H1 (cell line): ENCODE measurements at regions not wholly inside any gene's neighbourhood (a gene's known extent, or its start where the extent isn't known, plus 50 kb on each side); places are given as distances from the start of the nearest gene placed in this dataset.
A peak's percentile ranks its signal among the peaks of the same experiment; 100 is the strongest.

Experiments
- CTCF ChIA-PET: fragments of 300-600 bp; sonication (Branson Sonifier 250); formaldehyde crosslinking; loops from one replicate; lab custom pipeline; 2021; ENCODE audit not compliant: partially characterized antibody; lab: Charles Lee
- POLR2A ChIA-PET: fragments of 300-600 bp; sonication (Branson Sonifier 250); formaldehyde crosslinking; loops from one replicate; lab custom pipeline; 2021; ENCODE audit warnings: inconsistent platforms; ENCODE audit not compliant: partially characterized antibody; lab: Charles Lee
- DNase-seq, 2 experiments: peaks; one replicate each; pipeline versions ENCODE4 v3.0.0 to v3.0.0-alpha.2; 2010 to 2022; ENCODE audit warnings: low spot score in 2 of 2, low read depth in 1 of 2, mixed read lengths in 1 of 2
- FAIRE-seq: peaks from 2 replicates; lab custom pipeline; 2011; peaks lifted over from hg19 to GRCh38; lab: Jason Lieb, UNC
- H2AFZ ChIP-seq: 2 replicates; pipeline ENCODE4 v1.8.1; 2012; ENCODE audit warnings: low read length, inconsistent platforms
- H2AK5ac ChIP-seq: 2 replicates; pipeline ENCODE4 v1.6.1; 2013; ENCODE audit warnings: low read depth, low read length
- H2BK120ac ChIP-seq: replicated peaks from 2 replicates; pipeline ENCODE3; 2013; ENCODE audit warnings: low read depth, low read length, inconsistent platforms
- H2BK12ac ChIP-seq: 2 replicates; pipeline ENCODE4 v1.6.1; 2013; ENCODE audit warnings: low read depth, low read length
- H2BK15ac ChIP-seq: 2 replicates; pipeline ENCODE4 v1.6.1; 2013; ENCODE audit warnings: low read length
- H2BK20ac ChIP-seq: 2 replicates; pipeline ENCODE4 v1.6.1; 2013; ENCODE audit warnings: low read length
- H2BK5ac ChIP-seq: 2 replicates; pipeline ENCODE4 v1.6.1; 2013; ENCODE audit warnings: low read depth, low read length
- H3K14ac ChIP-seq: 2 replicates; pipeline ENCODE4 v1.6.1; 2013; ENCODE audit warnings: inconsistent platforms; ENCODE audit not compliant: insufficient read length
- H3K18ac ChIP-seq: 2 replicates; pipeline ENCODE4 v1.6.1; 2013; ENCODE audit warnings: low read length; ENCODE audit errors: extremely low read depth
- H3K23ac ChIP-seq: 2 replicates; pipeline ENCODE4 v1.6.1; 2013; ENCODE audit warnings: inconsistent platforms; ENCODE audit not compliant: insufficient read length
- H3K23me2 ChIP-seq: 2 replicates; pipeline ENCODE4 v1.6.1; 2013; ENCODE audit warnings: low read depth, low read length
- H3K27ac ChIP-seq: 2 replicates; pipeline ENCODE4 v1.6.1; 2011; ENCODE audit warnings: low read depth, low read length, inconsistent platforms
- H3K27me3 ChIP-seq, 4 experiments: replicated peaks in 1 of 4; 1 replicate in 1 of 4; 2 replicates in 3 of 4; pipeline versions ENCODE4 v1.6.1 to v1.8.1; 2011 to 2013; ENCODE audit warnings: low read length in 3 of 4, mild to moderate bottlenecking in 3 of 4, inconsistent platforms in 2 of 4, mixed read lengths in 2 of 4, moderate library complexity in 1 of 4; ENCODE audit not compliant: control insufficient read depth in 3 of 4, insufficient read depth in 3 of 4; ENCODE audit errors: extremely low read depth in 1 of 4
- H3K36me3 ChIP-seq, 4 experiments: 2 replicates each; pipeline versions ENCODE4 v1.6.1 to v1.8.1; 2011 to 2013; ENCODE audit warnings: mild to moderate bottlenecking in 4 of 4, low read length in 3 of 4, moderate library complexity in 2 of 4, control low read depth in 1 of 4, inconsistent platforms in 1 of 4; ENCODE audit not compliant: insufficient read depth in 4 of 4, control insufficient read depth in 2 of 4
- H3K4ac ChIP-seq: replicated peaks from 2 replicates; pipeline ENCODE3; 2013; ENCODE audit warnings: low read length, low read depth, mixed read lengths, inconsistent platforms; ENCODE audit not compliant: insufficient read length
- H3K4me1 ChIP-seq, 4 experiments: replicated peaks in 1 of 4; 1 replicate in 1 of 4; 2 replicates in 3 of 4; pipeline versions ENCODE4 v1.6.1 to v1.8.1; 2011 to 2013; ENCODE audit warnings: low read length in 3 of 4, inconsistent platforms in 2 of 4, mixed read lengths in 1 of 4; ENCODE audit not compliant: insufficient read depth in 4 of 4, control insufficient read depth in 3 of 4
- H3K4me2 ChIP-seq, 2 experiments: 2 replicates each; pipeline versions ENCODE4 v1.6.1 to v1.8.1; 2011 to 2013; ENCODE audit warnings: low read depth in 2 of 2, low read length in 2 of 2, control low read depth in 1 of 2, inconsistent platforms in 1 of 2, mild to moderate bottlenecking in 1 of 2; ENCODE audit not compliant: insufficient read depth in 1 of 2
- H3K4me3 ChIP-seq, 4 experiments: fragments of 200-600, 300-600 bp in 1 of 4; sonication (generic), shearing (Covaris generic), sonication (Bioruptor Twin) in 1 of 4; 2 replicates each; pipeline versions ENCODE4 v1.5.1 to v1.8.1; 2011 to 2016; ENCODE audit warnings: low read length in 4 of 4, low read depth in 3 of 4, control low read depth in 2 of 4, inconsistent platforms in 2 of 4, mild to moderate bottlenecking in 2 of 4, mixed read lengths in 1 of 4, moderate library complexity in 1 of 4; ENCODE audit not compliant: insufficient read depth in 2 of 4; ENCODE audit errors: extremely low read depth in 1 of 4
- H3K56ac ChIP-seq: replicated peaks from 2 replicates; pipeline ENCODE3; 2013; ENCODE audit warnings: low read depth, mild to moderate bottlenecking, mixed read lengths, low read length, inconsistent platforms; ENCODE audit not compliant: insufficient read length
- H3K79me1 ChIP-seq: 2 replicates; pipeline ENCODE4 v1.6.1; 2013; ENCODE audit warnings: low read depth, low read length, control low read depth
- H3K79me2 ChIP-seq, 2 experiments: 2 replicates each; pipeline versions ENCODE4 v1.6.1 to v1.8.1; 2012 to 2013; ENCODE audit warnings: low read length in 2 of 2, mild to moderate bottlenecking in 2 of 2, inconsistent platforms in 1 of 2; ENCODE audit not compliant: insufficient read depth in 2 of 2, control insufficient read depth in 1 of 2
- H3K9ac ChIP-seq, 4 experiments: replicated peaks in 1 of 4; 1 replicate in 1 of 4; 2 replicates in 3 of 4; pipeline versions ENCODE4 v1.6.1 to v1.8.1; 2011 to 2013; ENCODE audit warnings: low read depth in 3 of 4, low read length in 3 of 4, control low read depth in 2 of 4, mild to moderate bottlenecking in 2 of 4, moderate library complexity in 2 of 4, inconsistent platforms in 1 of 4; ENCODE audit errors: extremely low read depth in 1 of 4
- H3K9me3 ChIP-seq, 2 experiments: 2 replicates each; pipeline versions ENCODE4 v1.6.1 to v1.8.1; 2012 to 2013; ENCODE audit warnings: mild to moderate bottlenecking in 2 of 2, moderate library complexity in 2 of 2, control low read depth in 1 of 2, inconsistent platforms in 1 of 2, low read depth in 1 of 2, low read length in 1 of 2, mixed read lengths in 1 of 2; ENCODE audit not compliant: insufficient read depth in 2 of 2
- H4K20me1 ChIP-seq, 2 experiments: replicated peaks in 1 of 2; 2 replicates each; pipeline versions ENCODE3 to v1.8.1; 2011 to 2013; ENCODE audit warnings: inconsistent platforms in 2 of 2, low read length in 2 of 2, mild to moderate bottlenecking in 1 of 2; ENCODE audit not compliant: insufficient read depth in 2 of 2, control insufficient read depth in 1 of 2
- H4K5ac ChIP-seq: 2 replicates; pipeline ENCODE4 v1.6.1; 2013; ENCODE audit warnings: low read length, low read depth, mixed read lengths, inconsistent platforms; ENCODE audit not compliant: insufficient read length
- H4K8ac ChIP-seq: 2 replicates; pipeline ENCODE4 v1.8.0; 2013; ENCODE audit warnings: mild to moderate bottlenecking, moderate library complexity, low read length, inconsistent platforms; ENCODE audit not compliant: insufficient read depth; ENCODE audit errors: extremely low read depth
- H4K91ac ChIP-seq: replicated peaks from 2 replicates; pipeline ENCODE3; 2013; ENCODE audit warnings: low read length, mixed read lengths, inconsistent platforms; ENCODE audit not compliant: insufficient read length
- HDAC6 ChIP-seq: IDR thresholded peaks from one replicate; pipeline ENCODE4 v1.7.1; 2012; ENCODE audit warnings: low read depth, mild to moderate bottlenecking, inconsistent platforms, low read length, moderate library complexity
- WGBS, 2 experiments: shearing (Covaris generic) in 1 of 2; methylation state at CpG; one replicate each; pipeline versions ENCODE4 v1.1.6 to v1.1.7; 2013 to 2015; ENCODE audit warnings: low lambda C conversion rate in 2 of 2, mixed read lengths in 2 of 2, inconsistent platforms in 1 of 2, low coverage in 1 of 2, missing lambda C conversion rate in 1 of 2; ENCODE audit not compliant: insufficient replicate concordance in 2 of 2, insufficient coverage in 1 of 2, insufficient read length in 1 of 2; ENCODE audit errors: extremely low coverage in 1 of 2, missing lambda C conversion rate in 1 of 2; 5-methylcytosine and 5-hydroxymethylcytosine counted together

DNA sequence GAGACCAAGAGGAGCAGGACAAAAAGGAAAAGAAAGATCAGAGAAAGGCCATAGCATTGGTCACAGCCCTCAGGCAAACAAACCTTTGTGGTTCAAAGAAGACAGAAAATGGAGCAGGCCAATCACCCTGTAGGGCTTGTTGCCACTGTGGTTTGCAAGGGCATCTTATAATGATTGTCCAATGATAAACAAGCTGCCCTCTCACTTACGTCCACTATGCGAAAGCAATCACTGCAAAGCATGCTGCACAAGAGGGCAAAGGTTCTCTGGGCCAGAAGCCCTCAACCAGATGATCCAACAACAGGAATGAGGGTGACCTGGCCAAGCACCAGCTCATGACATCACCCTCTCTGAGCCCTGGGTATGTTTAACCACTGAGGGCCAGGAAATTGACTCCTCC lies 360.9 kb upstream of the HSFY2 start:
- no peaks in the 10 kb centered on the region; a peak in 1 of 7 replicates for H3K4me1 ChIP-seq
- H3K56ac ChIP-seq: no peak overlapping the region
- H3K79me2 ChIP-seq: no peaks in the 10 kb centered on the region
- no peak overlapping the region for H3K18ac ChIP-seq
- H3K27me3 ChIP-seq: no peaks in the 10 kb centered on the region; a peak in 1 of 7 replicates
- no peak overlapping the region for H4K5ac ChIP-seq
- H3K9ac ChIP-seq: no peak overlapping the region
- H3K4me2 ChIP-seq: no peak overlapping the region
- no peak overlapping the region for H3K4me3 ChIP-seq
- no peak overlapping the region for H3K23ac ChIP-seq
- DNase-seq (no peak), FAIRE-seq (no peak)
- H3K27ac ChIP-seq: no peak overlapping the region
- no peak overlapping the region for H2BK15ac ChIP-seq
- no peaks in the 10 kb centered on the region for H3K9me3 ChIP-seq
- H4K20me1 ChIP-seq: no peaks in the 10 kb centered on the region
- H3K4ac ChIP-seq: no peak overlapping the region
- H4K91ac ChIP-seq: no peak overlapping the region
- no peak overlapping the region for H2AK5ac ChIP-seq
- H3K23me2 ChIP-seq: no peaks in the 10 kb centered on the region
- WGBS, 2 experiments: 85% methylated on average over 2 of the region's 2 CpGs; no CpG with 5 or more reads in 1 of the 2 experiments
- POLR2A ChIA-PET: interaction anchor here (0.9 kb wide), 1 partner anchor 11 kb away, joined by 3 read pairs; no protein-coding TSS in a partner anchor
- H2BK120ac ChIP-seq: no peak overlapping the region
- H2BK5ac ChIP-seq: no peak overlapping the region
- no peak overlapping the region for H4K8ac ChIP-seq
- no peaks in the 10 kb centered on the region for H3K79me1 ChIP-seq
- no peak overlapping the region for H2AFZ ChIP-seq
- no peak for TF ChIP-seq HDAC6
- TF ChIP-seq, all 59 proteins: peak for 0
- no peaks in the 10 kb centered on the region for H3K36me3 ChIP-seq
- H2BK20ac ChIP-seq: no peak overlapping the region
- CTCF ChIA-PET: interaction anchor here (0.6 kb wide), 1 partner anchor 60 kb away, joined by 4 read pairs; no protein-coding TSS in a partner anchor
- 0 out of 2 replicates have a peak overlapping the region, but pooled peaks have one; percentile 50 for H2BK12ac ChIP-seq
- H3K14ac ChIP-seq: no peak overlapping the region
